HG03103 (cell line): ENCODE measurements at regions not wholly inside any gene's neighbourhood (a gene's known extent, or its start where the extent isn't known, plus 50 kb on each side); places are given as distances from the start of the nearest gene placed in this dataset.

Experiments
- ATAC-seq: cut with Tn5 transposase; IDR thresholded peaks from one replicate; pipeline ENCODE4 v1.9.1; 2021; ENCODE audit warnings: low read depth; ENCODE audit not compliant: unreplicated experiment

DNA sequence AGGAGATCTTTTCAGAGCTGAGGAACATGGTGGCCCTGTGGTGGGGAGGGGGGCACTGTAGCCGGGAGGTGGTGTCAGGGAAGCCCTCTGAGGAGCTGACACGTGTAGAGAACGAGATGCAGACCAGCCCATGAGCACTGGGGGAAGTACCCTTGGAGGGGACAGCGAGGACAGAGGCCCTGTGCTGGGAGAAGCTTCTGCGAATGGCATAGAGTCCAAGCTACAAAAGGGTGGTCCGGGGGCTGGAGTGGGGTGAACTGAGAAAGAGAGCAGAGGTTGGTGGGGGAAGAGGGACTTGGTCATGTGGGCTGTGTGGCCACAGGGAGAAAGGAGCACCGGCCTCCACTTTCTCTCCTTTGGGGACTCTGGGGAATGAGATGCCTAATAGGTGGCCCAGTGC is 270.8 kb downstream of the CBLN1 start:
- ATAC-seq = no peak

DNA sequence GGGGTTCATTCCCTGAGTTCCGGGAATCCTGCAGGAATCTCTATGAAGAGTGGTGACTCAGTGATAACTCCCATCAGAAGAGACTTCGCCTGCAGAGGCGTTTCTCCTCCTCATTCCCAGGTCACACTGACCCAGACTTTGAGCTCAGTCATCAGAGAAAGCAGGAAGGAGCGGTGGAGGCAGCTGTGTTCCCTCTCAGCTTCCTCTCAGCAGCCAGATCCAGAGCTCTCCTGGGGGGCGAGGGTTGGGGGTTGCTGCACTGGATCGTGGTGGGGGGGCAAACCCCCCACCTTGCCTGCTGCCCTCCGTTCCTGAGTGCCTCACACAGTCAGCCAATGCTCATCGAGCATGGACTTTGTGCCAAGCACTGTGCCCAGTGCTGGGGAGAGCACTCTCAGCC is 271.2 kb downstream of the CBLN1 start:
- ATAC-seq = no peak

DNA sequence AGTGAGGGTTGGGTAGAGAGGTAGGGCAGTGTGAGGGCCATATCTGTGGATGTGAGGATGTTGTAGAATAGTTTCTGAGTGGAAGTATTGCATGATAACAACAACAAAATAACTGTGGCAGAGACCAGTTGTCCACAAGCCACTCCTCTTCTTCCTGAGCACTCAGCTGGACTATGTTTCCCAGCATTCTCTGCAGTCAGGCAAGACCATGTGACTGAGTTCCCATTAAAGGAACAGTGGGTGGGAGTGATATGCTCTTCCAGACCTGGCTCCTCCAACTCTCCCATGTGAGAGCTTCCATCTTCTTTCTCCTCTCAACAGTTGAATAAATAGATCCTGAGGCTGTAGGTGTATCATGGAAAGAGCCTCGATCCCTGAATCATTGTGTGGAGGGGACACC is 272.4 kb downstream of the CBLN1 start:
- ATAC-seq = no peak

DNA sequence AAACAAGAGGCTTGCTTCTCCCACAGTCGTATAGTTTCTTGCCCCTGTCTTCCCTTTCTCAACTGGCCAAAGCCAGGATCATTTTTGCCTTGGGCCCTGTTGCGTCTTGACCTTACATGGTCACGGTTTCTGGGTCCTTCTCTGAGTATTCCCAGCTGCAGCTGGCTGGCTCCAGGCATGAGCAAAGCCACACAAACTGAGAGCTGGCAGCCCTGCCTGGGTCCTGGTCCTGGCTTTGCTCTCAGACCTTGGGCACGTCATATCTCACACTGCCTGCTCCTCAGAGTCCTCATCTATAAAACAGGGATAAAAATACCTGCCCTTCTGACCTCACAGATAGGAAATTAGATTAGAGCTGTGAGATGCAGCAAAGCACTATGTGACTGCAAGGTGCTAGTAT is 277.6 kb downstream of the CBLN1 start:
- ATAC-seq = no peak

DNA sequence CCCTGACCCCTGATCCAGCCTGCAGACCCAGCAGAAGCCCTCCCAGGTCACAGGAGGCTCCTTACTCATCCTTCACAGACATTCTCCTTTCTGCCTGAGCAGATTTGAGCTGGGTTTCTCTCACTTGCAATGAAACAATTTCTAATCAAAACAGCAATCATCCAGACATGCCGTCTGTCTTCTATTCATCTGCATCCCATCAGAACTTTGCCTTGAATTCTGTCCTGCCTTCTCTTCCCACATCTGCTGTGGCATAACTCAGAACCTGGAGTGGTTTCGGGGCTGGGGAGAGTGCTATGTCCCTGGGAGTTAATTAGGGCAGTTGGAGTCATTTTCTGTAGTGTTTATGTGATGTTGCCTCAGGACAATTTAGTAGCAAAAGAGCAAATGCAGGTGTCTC is 278.6 kb downstream of the CBLN1 start:
- no peak for ATAC-seq

DNA sequence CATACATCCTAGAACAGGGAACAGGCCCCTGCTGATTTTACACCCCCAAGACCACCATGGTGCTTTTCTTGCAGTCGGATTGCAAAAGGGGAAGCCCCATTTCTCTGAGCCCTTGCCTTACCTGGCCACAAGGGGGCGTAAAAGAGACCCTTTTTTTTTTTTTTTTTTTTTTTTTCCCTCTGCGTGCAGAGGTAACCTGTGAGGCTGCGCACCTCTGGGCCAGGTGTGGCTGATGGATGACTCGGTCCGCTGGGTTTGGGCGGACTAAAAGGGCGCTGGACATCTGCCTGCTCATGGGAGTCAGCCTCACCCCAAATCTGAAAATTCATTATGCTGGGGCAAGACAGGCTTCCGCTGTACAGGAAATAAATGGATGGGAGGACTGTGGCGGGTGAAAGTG is 281.0 kb downstream of the CBLN1 start:
- ATAC-seq = no peak

DNA sequence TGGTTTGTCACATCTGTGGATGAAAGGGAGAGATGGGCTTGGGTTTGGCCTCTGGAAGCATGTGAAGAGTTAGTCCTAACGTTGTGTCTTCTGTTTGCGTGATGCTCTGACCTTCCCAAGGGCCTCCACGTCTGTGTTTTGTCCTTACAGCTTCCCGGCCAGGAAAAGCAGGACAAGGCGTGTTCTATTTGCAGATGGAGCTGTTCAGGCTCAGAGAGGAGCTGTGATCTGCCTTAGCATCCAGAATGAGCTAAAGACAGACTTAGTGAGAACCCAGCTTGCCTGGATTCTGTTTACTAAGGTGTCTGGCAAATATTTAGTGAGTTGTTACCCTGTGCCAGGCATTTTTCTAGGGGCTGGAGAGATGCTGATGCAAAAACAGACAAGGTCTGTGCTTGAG is 282.1 kb downstream of the CBLN1 start:
- ATAC-seq = no peak

DNA sequence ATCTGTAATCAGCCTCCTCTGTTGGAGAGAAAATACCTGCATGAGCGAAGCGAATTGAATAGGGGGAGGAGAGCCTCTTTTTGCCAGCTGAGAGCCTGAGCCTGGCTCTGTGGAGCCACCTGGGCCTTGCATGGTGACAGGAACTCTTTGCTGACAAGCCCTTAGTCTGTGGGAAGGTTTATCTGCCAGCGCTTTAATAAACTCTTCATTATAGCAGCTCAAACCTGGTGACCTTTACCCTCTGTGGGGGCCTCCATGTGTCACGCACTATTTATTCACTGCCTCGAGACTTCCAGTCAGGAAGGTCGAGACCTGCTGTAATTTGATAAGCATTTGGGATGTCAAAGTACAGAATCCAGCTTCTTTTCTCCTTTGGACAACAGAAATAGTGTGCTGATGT is 282.6 kb downstream of the CBLN1 start:
- no peak for ATAC-seq

DNA sequence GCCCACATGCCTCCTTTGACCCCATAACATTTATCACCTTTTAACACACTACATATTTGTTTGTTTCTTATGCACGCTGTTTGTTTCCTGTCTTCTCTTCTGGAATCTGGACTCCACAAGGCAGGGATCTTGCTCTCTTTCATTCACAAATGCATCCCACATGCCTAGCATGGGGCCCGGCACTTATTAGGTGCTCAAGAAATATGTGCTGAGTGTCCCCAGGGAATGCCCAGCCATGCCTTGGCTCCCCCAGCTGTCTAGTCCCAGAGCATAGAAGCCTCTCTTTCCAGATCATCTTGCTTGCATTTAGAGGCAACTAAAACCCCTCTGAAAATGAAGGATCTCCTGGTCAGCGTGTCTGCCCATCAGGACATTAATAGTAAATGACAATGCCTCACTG is 283.7 kb downstream of the CBLN1 start:
- no peak for ATAC-seq

DNA sequence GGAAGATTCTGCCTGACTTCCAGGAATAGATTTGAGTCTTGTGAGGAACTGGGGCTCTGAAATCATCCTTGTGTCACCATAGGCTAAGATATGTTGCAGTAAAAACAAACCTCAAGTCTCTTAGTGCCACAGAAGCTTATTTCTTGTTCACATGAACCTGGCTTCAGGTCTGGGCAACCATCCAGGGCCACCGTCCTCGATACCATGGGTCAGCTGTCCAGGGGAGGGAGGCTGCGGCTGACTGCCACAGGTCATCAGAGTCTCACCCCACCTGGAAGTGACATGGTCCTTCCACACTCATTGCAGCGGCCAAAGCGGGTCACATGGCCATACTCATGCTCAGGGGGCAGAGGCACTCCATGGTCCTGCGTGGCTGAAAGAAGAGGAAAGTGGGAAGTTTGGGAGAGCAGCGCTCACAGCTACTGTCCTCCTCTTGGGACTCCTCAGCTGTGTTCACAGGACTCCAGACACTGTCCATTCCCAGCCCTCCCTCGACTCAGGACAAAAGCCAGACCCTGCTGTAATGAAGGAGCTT is 284.5 kb downstream of the CBLN1 start:
- no peak for ATAC-seq

DNA sequence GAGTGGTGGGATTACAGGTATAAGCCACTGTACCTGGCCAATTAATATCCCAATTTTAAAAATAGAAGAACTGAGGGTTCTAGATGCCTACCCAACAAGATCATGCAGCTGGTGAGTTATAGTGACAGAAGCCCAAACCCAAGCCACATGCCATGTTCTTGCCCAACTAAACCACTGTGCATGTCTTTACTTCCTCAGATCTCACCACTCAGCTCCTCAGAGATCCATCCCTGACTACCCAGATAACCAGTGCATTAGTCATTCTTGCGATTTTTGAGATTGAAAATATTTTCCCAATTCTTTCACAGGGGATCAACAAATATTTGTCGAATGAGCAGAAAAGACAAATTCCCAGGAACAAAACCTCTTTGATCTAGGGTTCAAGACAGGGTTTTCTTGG is 303.1 kb downstream of the CBLN1 start:
- no peak for ATAC-seq

DNA sequence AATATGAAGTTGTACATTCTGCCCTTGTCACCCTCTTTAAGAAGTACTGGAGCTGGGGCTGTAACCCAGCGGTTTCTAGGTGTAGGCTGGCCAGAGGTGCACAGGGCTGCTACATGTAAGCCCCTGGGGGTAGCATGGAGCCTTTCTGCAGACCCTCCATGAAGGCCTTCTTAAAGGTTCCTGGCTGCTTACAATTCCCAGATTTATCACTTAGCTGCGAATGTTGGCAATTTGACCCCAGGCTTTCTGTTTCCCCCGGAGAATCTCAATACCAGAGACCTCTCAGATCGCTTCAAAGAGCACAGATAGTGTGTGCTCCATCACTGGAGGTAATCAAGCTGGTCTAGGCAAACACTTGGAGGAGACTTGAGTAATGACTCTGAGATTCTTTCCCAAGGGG is 309.4 kb downstream of the CBLN1 start:
- ATAC-seq = no peak

DNA sequence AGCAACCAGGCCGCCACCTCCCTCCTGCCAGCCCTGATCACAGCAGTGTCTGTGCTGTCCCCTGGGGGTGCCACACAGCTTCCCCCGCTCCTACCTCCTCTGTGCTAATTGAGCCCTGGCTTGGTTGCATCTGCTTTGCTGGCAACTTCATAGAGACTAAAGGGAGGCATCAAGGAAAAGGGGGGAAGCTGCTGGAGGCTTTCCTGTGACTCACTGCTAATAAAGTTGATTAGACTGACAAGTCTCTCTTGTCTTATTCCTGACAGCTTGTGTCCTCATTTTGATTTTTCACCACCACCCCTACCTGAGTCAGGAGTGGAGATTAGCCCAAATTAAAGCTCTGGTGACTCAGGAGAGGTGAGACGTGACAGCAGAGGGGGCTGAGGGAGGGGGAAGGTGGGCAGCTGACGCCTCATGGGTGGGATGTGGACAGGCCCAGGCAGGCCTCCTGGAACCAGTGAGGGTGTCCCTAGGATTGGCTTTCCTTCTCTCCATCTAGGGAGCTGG is 310.0 kb downstream of the CBLN1 start:
- ATAC-seq = no peak

DNA sequence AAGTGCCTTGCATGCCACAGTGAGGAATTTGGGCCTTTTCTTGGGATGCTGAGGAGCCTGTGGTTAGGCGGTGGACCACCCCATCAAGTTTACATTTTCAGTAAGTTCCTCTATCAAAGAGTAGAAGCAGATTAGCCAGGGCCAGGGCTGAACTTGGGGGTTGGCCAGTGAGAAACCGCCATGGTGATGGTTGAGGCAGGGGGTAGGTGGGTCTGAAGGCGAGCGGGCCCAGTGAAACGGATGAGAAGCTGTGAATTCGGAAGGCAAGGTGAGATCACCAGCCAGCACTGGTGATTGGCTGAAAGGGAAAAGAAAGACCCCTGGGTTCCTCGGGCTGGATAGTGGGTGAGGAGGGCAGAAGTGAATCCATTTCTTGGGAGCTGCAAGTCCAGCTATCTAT is 311.4 kb downstream of the CBLN1 start:
- ATAC-seq = no peak

DNA sequence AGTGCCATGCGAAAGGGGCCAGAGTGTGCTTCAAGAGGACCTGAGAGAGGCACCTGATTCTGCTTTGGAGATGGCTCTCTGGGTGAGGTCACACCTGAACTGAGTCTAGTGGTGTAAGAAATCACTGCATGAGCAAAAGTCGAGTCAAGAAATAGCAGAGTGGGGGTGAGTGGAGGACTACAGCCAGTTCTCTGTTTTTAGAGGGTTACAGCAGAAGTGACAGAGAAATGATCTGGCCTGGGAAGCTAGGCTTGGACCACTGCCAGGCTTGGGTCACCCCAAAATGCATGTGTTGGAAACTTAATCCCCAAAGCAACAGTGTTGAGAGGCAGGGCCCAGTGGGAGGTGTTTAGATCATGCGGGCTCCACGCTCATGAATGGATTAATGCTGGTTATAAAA is 312.0 kb downstream of the CBLN1 start:
- no peak for ATAC-seq

DNA sequence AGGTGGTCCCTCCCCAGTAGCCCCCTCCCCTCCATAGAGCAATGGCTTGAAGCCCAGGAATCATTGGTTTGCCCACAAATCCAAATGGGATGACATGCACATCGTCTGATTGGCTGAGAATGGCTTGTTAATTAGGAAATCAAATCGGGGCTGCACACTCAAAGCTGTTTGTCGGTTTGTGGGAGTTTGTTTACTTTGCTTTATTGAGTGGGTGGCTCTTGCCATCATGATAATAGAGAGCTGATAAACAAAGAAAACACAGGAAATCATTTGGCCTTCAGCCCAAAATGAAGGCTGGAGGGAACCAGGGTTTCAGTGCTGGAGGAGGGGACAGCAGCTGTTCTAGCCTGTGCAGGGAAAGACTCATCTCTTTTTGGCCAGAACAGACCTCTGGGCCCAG is 316.3 kb downstream of the CBLN1 start:
- no peak for ATAC-seq

DNA sequence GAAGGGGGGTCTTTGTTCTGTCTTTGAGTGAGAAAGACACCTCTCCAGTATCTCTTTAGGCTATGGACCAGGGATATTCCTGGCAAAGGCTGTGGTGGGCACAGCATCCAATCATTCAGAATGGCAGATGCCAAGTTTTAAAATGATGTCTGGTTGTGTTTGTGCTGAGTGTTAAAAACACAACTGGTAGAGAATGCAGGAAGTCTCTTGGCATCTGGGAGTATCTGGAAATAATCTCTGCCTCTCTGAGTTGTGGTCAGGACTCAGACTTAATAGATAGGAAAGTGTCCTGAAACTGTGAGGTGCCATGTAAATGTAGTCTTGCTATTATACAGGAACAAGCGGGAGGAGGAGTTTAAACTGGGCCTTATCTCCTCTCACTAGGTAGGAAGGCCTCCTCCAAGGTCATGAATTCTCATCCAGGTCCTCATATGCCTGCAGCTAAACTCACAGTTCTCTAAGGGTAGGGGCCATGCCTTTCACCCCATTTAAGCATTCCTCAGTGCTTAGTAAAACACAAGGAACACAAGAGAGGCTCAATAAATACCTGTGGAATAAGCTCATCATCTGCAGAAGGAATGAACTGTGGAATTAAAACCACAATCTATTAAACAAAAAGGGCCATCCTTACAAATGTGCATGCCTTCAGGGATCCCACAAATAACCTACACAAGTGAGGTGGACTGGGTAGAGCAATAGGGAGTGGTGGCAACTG is 317.6 kb downstream of the CBLN1 start:
- ATAC-seq = no peak

DNA sequence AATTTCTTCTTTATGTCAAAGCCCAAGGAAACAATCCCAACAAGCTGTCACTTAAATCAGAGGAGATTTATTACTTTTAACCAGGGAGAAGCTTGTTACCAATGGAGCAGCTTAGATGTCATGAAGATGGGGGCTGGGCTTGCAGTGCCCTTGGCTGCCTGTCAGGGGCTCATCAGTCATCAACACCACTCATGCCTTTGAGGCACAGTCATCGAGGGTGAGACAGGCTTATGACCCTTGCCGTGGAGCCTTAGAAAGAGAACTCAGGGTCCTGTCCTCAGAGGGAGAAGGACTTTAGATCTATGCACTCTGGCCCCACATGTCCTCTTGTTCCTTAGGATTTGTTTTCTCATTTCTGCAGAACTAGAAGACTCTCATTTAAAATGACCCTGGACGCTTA is 318.3 kb downstream of the CBLN1 start:
- ATAC-seq = no peak

DNA sequence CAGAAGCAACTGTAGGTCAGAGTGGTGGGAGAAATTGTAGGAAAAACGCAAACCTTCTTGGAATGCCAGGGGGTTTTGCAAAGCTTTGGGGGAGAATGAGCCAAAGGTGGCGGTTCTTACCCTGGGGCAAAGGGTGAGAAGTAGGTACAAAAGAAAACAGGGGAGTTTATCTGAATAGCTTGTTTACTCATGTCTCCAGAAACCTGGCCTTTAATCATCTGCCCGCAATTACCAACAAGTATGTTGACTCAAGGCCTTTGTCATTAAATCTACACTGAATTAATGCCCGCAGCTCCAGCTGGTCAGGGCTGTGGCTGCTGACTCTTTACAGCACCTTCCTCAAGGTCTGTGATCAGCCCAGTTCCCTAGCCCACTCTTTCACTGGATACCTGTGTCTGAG is 320.1 kb downstream of the CBLN1 start:
- no peak for ATAC-seq

DNA sequence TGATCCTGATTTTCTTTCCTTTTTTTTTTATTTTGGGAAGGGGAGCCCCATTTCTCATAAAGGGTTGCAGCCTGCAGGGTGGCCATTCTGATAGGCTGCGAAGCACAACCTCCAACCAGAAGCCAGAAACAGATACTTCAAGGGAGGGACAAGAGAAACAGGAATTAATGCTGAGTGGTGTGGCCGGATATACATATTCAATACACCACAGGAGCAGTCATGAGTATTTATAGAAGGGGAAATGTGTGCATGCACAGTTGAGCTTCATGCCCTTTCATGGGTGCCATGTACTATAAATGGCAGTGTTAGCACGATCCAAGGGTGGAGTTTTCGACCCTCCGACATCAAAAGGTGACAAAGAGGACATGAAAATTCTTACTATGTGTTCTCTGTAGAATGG is 320.8 kb downstream of the CBLN1 start:
- no peak for ATAC-seq

DNA sequence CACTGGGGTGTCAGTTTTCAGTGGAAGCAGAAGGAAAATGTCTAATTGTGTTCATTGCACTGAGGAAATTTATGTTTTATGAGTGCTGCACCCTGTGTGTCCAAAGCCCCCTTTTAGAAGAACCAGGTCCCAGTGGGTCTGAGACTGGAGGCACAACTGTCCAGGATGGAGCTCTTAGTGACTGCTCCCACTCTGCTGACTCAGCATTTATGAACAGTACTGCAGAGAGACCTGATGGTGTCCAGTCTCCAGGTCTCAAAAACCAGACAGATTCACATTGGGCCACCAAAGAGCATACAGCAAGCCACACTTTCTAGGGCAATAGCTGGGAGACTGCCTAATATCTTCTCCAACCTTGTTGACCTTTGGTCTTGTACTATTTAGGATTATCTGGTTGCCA is 321.9 kb downstream of the CBLN1 start:
- ATAC-seq = no peak

DNA sequence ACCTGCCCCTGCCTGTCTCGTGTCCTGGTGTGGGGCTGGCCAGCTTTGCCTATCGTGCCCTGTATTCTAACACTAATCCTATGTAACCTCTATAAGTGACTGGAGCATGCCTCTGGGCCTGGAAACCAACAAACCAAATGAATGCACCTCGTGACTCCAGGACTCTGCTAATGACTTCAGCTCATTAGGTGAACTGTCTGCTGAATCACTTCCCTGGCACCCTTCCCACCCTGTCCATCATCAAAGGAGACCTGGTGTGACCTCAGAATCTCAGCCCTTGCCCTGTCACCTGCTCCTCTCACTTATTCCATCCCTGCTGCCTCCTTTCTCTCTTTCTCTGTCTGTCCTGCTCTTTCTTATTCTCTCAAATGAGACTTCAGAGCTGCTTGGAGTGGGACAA is 322.4 kb downstream of the CBLN1 start:
- no peak for ATAC-seq

DNA sequence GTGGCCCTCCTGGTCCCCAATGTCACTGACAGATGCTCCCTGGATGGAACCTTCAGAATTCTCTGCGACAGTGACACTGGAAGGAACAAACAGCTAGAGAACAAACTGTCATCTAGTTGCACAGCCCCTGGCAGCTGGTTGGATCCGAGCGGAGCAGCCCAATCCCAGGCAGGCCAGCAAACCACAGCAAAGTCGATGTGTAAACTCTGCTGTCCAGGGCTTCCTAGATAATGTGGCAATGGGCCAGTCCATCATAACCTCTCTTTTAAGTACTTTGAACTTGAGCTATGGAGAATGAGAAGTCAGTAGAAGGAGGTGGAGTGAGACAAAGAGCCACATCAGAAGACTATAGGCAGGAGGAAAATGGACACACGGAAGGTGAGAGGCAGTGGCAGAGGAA is 323.0 kb downstream of the CBLN1 start:
- ATAC-seq = no peak
